GM06990 (cell line): ENCODE measurements at regions not wholly inside any gene's neighbourhood (a gene's known extent, or its start where the extent isn't known, plus 50 kb on each side); places are given as distances from the start of the nearest gene placed in this dataset.

Source experiments
- DNase-seq: peaks from one replicate; pipeline ENCODE4 v3.0.0-alpha.2; 2011; ENCODE audit not compliant: insufficient read length; ENCODE audit errors: extremely low read depth
- H3K27me3 ChIP-seq: replicated peaks from 2 replicates; pipeline ENCODE4 v1.6.0; 2011; ENCODE audit warnings: low read length; ENCODE audit not compliant: control insufficient read depth, insufficient read depth
- H3K36me3 ChIP-seq: 2 replicates; pipeline ENCODE4 v1.5.1; 2011; ENCODE audit warnings: low read length; ENCODE audit not compliant: control insufficient read depth, insufficient read depth
- H3K4me3 ChIP-seq: replicated peaks from 2 replicates; pipeline ENCODE4 v1.5.1; 2011; ENCODE audit warnings: low read depth, mild to moderate bottlenecking, control low read depth, low read length
- TF ChIP-seq, protein P1 (sequence below): IDR thresholded peaks from 2 replicates; pipeline ENCODE4 v1.5.1; 2011; ENCODE audit warnings: low read length, control low read depth, mild to moderate bottlenecking, inconsistent platforms; ENCODE audit not compliant: insufficient read depth, poor library complexity, severe bottlenecking

- no peaks in the 10 kb centered on the region; the same call in 1 of the 2 replicates for H3K27me3 ChIP-seq
- H3K36me3 ChIP-seq, result no peaks in the 10 kb centered on the region
- DNase-seq, result no peak
- H3K4me3 ChIP-seq, result no peak overlapping the region
- TF ChIP-seq, protein P1, sequence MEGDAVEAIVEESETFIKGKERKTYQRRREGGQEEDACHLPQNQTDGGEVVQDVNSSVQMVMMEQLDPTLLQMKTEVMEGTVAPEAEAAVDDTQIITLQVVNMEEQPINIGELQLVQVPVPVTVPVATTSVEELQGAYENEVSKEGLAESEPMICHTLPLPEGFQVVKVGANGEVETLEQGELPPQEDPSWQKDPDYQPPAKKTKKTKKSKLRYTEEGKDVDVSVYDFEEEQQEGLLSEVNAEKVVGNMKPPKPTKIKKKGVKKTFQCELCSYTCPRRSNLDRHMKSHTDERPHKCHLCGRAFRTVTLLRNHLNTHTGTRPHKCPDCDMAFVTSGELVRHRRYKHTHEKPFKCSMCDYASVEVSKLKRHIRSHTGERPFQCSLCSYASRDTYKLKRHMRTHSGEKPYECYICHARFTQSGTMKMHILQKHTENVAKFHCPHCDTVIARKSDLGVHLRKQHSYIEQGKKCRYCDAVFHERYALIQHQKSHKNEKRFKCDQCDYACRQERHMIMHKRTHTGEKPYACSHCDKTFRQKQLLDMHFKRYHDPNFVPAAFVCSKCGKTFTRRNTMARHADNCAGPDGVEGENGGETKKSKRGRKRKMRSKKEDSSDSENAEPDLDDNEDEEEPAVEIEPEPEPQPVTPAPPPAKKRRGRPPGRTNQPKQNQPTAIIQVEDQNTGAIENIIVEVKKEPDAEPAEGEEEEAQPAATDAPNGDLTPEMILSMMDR, result no peak
Observed at GRCh38 chr14:94702629-94703028, 67.3 kb downstream of the GSC start.

DNA sequence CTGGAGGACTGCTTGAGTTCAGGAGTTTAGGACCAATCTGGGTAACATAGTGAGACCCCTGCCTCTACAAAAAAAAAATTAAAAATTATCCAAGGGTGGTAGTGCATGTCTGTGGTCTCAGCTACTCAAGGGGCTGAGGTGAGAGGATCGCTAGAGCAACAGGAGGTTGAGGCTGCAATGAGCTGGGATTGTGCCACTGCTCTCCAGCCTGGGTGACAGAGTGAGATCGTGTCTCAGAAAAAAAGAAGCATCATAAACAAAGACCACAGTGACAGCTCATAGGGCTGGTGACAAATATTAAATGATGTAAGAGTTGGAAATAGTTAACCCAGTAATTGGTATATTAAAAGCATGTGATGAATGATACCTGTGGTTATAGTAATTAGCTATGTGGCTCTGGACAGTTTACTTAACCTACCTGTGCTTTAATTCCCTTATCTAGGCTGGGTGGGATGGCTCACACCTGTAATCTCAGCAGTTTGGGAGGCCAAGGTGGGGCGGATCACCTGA lies 68.0 kb downstream of the GSC start:
- TF ChIP-seq, protein P1, result no peak
- no peak overlapping the region for H3K4me3 ChIP-seq
- H3K27me3 ChIP-seq, result no peaks in the 10 kb centered on the region; the same call in 1 of the 2 replicates
- H3K36me3 ChIP-seq, result no peaks in the 10 kb centered on the region
- DNase-seq, result no peak

- Histone ChIP-seq H3K4me3 (no peak overlapping the region), H3K27me3 (no peaks in the 10 kb centered on the region; the same call in 1 of the 2 replicates), H3K36me3 (no peaks in the 10 kb centered on the region)
- TF ChIP-seq, protein P1, result no peak
- no peak for DNase-seq
Observed at GRCh38 chr14:94700336-94700735, 69.6 kb downstream of the GSC start.

GRCh38 chr14:94699831-94700230 lies 70.1 kb downstream of the GSC start:
- H3K36me3 ChIP-seq, result no peaks in the 10 kb centered on the region
- H3K27me3 ChIP-seq, result no peaks in the 10 kb centered on the region; the same call in 1 of the 2 replicates
- no peak for DNase-seq
- H3K4me3 ChIP-seq, result no peak overlapping the region
- TF ChIP-seq, protein P1, result no peak

DNA sequence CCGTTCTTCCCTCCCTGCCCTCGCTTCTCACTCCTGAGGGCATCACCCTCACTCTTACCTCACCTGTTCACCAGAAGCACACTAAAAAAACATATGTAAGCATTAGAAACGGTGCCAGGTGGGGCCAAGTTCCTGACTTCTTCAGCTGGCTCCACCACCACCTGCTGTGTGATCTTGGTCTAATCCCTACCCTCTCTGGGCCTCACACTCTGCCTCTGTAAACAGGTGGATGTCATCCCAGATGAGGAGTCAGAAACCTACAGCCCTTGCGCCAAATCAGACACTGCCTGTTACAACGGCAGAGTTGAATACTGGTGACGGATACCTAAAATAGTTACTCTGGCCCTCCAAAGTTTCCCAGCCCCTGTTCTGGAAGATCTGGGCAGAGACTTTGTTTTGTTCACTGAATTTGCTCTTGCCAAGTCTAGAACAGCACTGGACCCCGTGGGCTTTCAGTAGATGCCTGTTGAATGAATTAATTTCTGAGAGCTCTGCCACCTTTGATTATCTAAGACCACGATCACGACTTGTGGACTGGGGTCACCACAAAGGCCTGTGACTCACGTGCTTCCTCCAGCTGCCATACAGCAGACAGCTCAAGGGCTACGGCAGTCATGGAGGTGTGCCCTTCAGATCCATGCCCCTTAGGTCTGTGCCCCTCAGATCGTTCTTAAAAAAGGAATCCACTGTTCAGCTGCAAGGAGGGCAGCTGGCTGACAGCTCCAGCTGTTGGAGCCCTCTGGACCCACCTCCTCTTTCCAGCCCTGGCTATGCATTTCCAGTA lies 71.9 kb downstream of the GSC start:
- TF ChIP-seq, protein P1, result no peak
- Histone ChIP-seq H3K4me3 (no peak overlapping the region), H3K27me3 (no peaks in the 10 kb centered on the region; the same call in 1 of the 2 replicates), H3K36me3 (no peaks in the 10 kb centered on the region)
- DNase-seq, result no peak
